GM23338 (cell line): ENCODE measurements at regions not wholly inside any gene's neighbourhood (a gene's known extent, or its start where the extent isn't known, plus 50 kb on each side); places are given as distances from the start of the nearest gene placed in this dataset.

Experiments used
- ATAC-seq: fragments of 200-7000 bp; cut with Tn5 transposase; 3 replicates; pipeline ENCODE4 v1.9.1; 2020
- DNase-seq: peaks from one replicate; pipeline ENCODE4 v3.0.0-alpha.2; 2015; ENCODE audit warnings: low spot score
- H2AFZ ChIP-seq: fragments of 200-600 bp; sonication (generic); 2 replicates; pipeline ENCODE4 v1.8.0; 2016; ENCODE audit warnings: antibody characterized with exemption, mild to moderate bottlenecking, moderate library complexity
- H3F3A ChIP-seq: fragments of 200-600 bp; sonication (generic); replicated peaks from 2 replicates; pipeline ENCODE4 v1.8.0; 2017; ENCODE audit warnings: antibody characterized with exemption, mixed run types, low read depth
- H3K27ac ChIP-seq: fragments of 200-600 bp; sonication (generic); 2 replicates; pipeline ENCODE4 v1.6.1; 2016; ENCODE audit warnings: low read depth
- H3K27me3 ChIP-seq: fragments of 200-600 bp; sonication (generic); 2 replicates; pipeline ENCODE4 v1.8.0; 2016; ENCODE audit warnings: mild to moderate bottlenecking, mixed run types, moderate library complexity; ENCODE audit not compliant: insufficient read depth
- H3K36me3 ChIP-seq: fragments of 200-600 bp; sonication (generic); 2 replicates; pipeline ENCODE4 v1.8.0; 2016; ENCODE audit warnings: mild to moderate bottlenecking; ENCODE audit not compliant: insufficient read depth
- H3K4me1 ChIP-seq: fragments of 200-600 bp; sonication (generic); 2 replicates; pipeline ENCODE4 v1.8.0; 2016; ENCODE audit warnings: mild to moderate bottlenecking, moderate library complexity; ENCODE audit not compliant: insufficient read depth
- H3K4me2 ChIP-seq: fragments of 200-600 bp; sonication (generic); 2 replicates; pipeline ENCODE4 v1.7.1; 2017; ENCODE audit warnings: mixed run types
- H3K4me3 ChIP-seq: fragments of 200-600 bp; sonication (generic); 2 replicates; pipeline ENCODE4 v1.6.1; 2016; ENCODE audit warnings: mixed run types
- H3K79me2 ChIP-seq: fragments of 200-600 bp; sonication (generic); replicated peaks from 2 replicates; pipeline ENCODE4 v1.8.0; 2017; ENCODE audit warnings: mild to moderate bottlenecking; ENCODE audit not compliant: insufficient read depth
- H3K9me2 ChIP-seq: fragments of 200-600 bp; sonication (generic); 2 replicates; pipeline ENCODE4 v1.8.0; 2017; ENCODE audit not compliant: insufficient read depth
- H4K20me1 ChIP-seq: fragments of 200-600 bp; sonication (generic); replicated peaks from 2 replicates; pipeline ENCODE4 v1.8.0; 2017; ENCODE audit warnings: mild to moderate bottlenecking; ENCODE audit not compliant: insufficient read depth
- H3K27ac Mint-ChIP-seq: 2 replicates; pipeline ENCODE4 v1.8.0; 2020; ENCODE audit warnings: inconsistent platforms, mild to moderate bottlenecking, moderate library complexity, mixed read lengths
- H3K27me3 Mint-ChIP-seq: 3 replicates; pipeline ENCODE4 v1.8.0; 2022; ENCODE audit warnings: low read depth, mild to moderate bottlenecking, moderate library complexity, mixed read lengths, inconsistent platforms; ENCODE audit not compliant: insufficient read depth, poor library complexity
- H3K36me3 Mint-ChIP-seq: 3 replicates; pipeline ENCODE4 v1.8.0; 2021; ENCODE audit warnings: low read depth, mild to moderate bottlenecking, inconsistent platforms, moderate library complexity, mixed read lengths
- H3K4me1 Mint-ChIP-seq: 3 replicates; pipeline ENCODE4 v1.8.0; 2020; ENCODE audit warnings: mild to moderate bottlenecking, inconsistent platforms, mixed read lengths
- H3K4me3 Mint-ChIP-seq: 3 replicates; pipeline ENCODE4 v1.8.0; 2021; ENCODE audit warnings: moderate library complexity, mild to moderate bottlenecking, inconsistent platforms, mixed read lengths
- H3K9me3 Mint-ChIP-seq: 3 replicates; pipeline ENCODE4 v1.8.0; 2020; ENCODE audit warnings: moderate library complexity, mild to moderate bottlenecking, inconsistent platforms, mixed read lengths
- CREB1 ChIP-seq: fragments of 250-450 bp; sonication (Bioruptor Pico); IDR thresholded peaks from 2 replicates; pipeline ENCODE4 v1.5.0; 2020; ENCODE audit warnings: low read depth, mild to moderate bottlenecking, moderate library complexity
- EZH2 ChIP-seq: fragments of 200-600 bp; sonication (generic); IDR thresholded peaks from one replicate; pipeline ENCODE4 v1.8.0; 2017; ENCODE audit warnings: antibody characterized with exemption, mild to moderate bottlenecking, low read depth; ENCODE audit not compliant: unreplicated experiment
- EZH2phosphoT487 ChIP-seq: fragments of 200-600 bp; sonication (generic); IDR thresholded peaks from one replicate; pipeline ENCODE4 v1.8.1; 2018; ENCODE audit warnings: antibody characterized with exemption; ENCODE audit not compliant: unreplicated experiment
- JUNB ChIP-seq: IDR thresholded peaks from one replicate; pipeline ENCODE4 v1.6.1; 2016; ENCODE audit warnings: antibody characterized with exemption; ENCODE audit not compliant: unreplicated experiment
- NANOG ChIP-seq: IDR thresholded peaks from 2 replicates; pipeline ENCODE4 v1.6.1; 2016; ENCODE audit warnings: antibody characterized with exemption, borderline replicate concordance
- POLR2AphosphoS5 ChIP-seq: IDR thresholded peaks from 2 replicates; pipeline ENCODE4 v1.6.1; 2016; ENCODE audit warnings: antibody characterized with exemption, low read depth
- STAT1 ChIP-seq: IDR thresholded peaks from one replicate; pipeline ENCODE4 v1.6.1; 2016; ENCODE audit warnings: antibody characterized with exemption; ENCODE audit not compliant: unreplicated experiment
- ZNF114 ChIP-seq: fragments of 250-450 bp; sonication (Bioruptor Pico); IDR thresholded peaks from 2 replicates; pipeline ENCODE4 v1.5.0; 2020; ENCODE audit warnings: mild to moderate bottlenecking, moderate library complexity
- ZNF331 ChIP-seq: fragments of 250-450 bp; sonication (Bioruptor Pico); IDR thresholded peaks from 2 replicates; pipeline ENCODE4 v1.5.0; 2020; ENCODE audit warnings: low read depth, mild to moderate bottlenecking, moderate library complexity
- ZNF462 ChIP-seq: fragments of 250-450 bp; sonication (Bioruptor Pico); IDR thresholded peaks from 2 replicates; pipeline ENCODE4 v1.5.0; 2020; ENCODE audit warnings: mild to moderate bottlenecking, moderate library complexity
- TF ChIP-seq, protein P1 (sequence below): IDR thresholded peaks from 2 replicates; pipeline ENCODE4 v1.6.1; 2016; ENCODE audit warnings: antibody characterized with exemption
- TF ChIP-seq, protein P2 (sequence below), 2 experiments: fragments of 200-600 bp in 1 of 2; sonication (generic) in 1 of 2; conservative IDR thresholded peaks; 2 replicates each; pipeline versions ENCODE4 v1.5.1 to v1.6.1; 2016 to 2017; ENCODE audit warnings: antibody characterized with exemption in 2 of 2, low read depth in 2 of 2, mild to moderate bottlenecking in 2 of 2, moderate library complexity in 1 of 2
- TF ChIP-seq, protein P3 (sequence below): IDR thresholded peaks from one replicate; pipeline ENCODE4 v1.6.1; 2018; ENCODE audit warnings: antibody characterized with exemption; ENCODE audit not compliant: unreplicated experiment

GRCh38 chr10:8272794-8273425, 218.4 kb downstream of the GATA3 start:
- H2AFZ ChIP-seq, result no peak overlapping the region
- Mint-ChIP-seq H3K36me3 (no peaks in the 10 kb centered on the region), H3K4me1 (peaks cover 2% of the 10 kb centered on the region; the same call in 1 of the 3 replicates), H3K27ac (no peak overlapping the region), H3K27me3 (peaks cover 7% of the 10 kb centered on the region), H3K9me3 (no peaks in the 10 kb centered on the region), H3K4me3 (no peak overlapping the region)
- H3K4me1 ChIP-seq, result no peaks in the 10 kb centered on the region
- H3K79me2 ChIP-seq, result no peaks in the 10 kb centered on the region
- H3K27ac ChIP-seq, result no peak overlapping the region
- H3K27me3 ChIP-seq, result no peaks in the 10 kb centered on the region
- DNase-seq (no peak), ATAC-seq (no peak; the same call in 2 of the 3 replicates)
- no peak overlapping the region for H3K4me3 ChIP-seq
- TF ChIP-seq ZNF462 (CRISPR knock-in tag) (no peak), JUNB (no peak), CREB1 (CRISPR knock-in tag) (no peak), POLR2AphosphoS5 (no peak), ZNF331 (CRISPR knock-in tag) (no peak), EZH2 (no peak), EZH2phosphoT487 (no peak), STAT1 (no peak), NANOG (no peak), ZNF114 (CRISPR knock-in tag) (no peak)
- TF ChIP-seq, protein P1, sequence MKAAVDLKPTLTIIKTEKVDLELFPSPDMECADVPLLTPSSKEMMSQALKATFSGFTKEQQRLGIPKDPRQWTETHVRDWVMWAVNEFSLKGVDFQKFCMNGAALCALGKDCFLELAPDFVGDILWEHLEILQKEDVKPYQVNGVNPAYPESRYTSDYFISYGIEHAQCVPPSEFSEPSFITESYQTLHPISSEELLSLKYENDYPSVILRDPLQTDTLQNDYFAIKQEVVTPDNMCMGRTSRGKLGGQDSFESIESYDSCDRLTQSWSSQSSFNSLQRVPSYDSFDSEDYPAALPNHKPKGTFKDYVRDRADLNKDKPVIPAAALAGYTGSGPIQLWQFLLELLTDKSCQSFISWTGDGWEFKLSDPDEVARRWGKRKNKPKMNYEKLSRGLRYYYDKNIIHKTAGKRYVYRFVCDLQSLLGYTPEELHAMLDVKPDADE, result no peak
- TF ChIP-seq, protein P2, sequence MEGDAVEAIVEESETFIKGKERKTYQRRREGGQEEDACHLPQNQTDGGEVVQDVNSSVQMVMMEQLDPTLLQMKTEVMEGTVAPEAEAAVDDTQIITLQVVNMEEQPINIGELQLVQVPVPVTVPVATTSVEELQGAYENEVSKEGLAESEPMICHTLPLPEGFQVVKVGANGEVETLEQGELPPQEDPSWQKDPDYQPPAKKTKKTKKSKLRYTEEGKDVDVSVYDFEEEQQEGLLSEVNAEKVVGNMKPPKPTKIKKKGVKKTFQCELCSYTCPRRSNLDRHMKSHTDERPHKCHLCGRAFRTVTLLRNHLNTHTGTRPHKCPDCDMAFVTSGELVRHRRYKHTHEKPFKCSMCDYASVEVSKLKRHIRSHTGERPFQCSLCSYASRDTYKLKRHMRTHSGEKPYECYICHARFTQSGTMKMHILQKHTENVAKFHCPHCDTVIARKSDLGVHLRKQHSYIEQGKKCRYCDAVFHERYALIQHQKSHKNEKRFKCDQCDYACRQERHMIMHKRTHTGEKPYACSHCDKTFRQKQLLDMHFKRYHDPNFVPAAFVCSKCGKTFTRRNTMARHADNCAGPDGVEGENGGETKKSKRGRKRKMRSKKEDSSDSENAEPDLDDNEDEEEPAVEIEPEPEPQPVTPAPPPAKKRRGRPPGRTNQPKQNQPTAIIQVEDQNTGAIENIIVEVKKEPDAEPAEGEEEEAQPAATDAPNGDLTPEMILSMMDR (conservative IDR thresholded peaks at IDR 0.05; ENCODE audit: low read depth in 2 of 2), result no peak
- TF ChIP-seq, protein P3, sequence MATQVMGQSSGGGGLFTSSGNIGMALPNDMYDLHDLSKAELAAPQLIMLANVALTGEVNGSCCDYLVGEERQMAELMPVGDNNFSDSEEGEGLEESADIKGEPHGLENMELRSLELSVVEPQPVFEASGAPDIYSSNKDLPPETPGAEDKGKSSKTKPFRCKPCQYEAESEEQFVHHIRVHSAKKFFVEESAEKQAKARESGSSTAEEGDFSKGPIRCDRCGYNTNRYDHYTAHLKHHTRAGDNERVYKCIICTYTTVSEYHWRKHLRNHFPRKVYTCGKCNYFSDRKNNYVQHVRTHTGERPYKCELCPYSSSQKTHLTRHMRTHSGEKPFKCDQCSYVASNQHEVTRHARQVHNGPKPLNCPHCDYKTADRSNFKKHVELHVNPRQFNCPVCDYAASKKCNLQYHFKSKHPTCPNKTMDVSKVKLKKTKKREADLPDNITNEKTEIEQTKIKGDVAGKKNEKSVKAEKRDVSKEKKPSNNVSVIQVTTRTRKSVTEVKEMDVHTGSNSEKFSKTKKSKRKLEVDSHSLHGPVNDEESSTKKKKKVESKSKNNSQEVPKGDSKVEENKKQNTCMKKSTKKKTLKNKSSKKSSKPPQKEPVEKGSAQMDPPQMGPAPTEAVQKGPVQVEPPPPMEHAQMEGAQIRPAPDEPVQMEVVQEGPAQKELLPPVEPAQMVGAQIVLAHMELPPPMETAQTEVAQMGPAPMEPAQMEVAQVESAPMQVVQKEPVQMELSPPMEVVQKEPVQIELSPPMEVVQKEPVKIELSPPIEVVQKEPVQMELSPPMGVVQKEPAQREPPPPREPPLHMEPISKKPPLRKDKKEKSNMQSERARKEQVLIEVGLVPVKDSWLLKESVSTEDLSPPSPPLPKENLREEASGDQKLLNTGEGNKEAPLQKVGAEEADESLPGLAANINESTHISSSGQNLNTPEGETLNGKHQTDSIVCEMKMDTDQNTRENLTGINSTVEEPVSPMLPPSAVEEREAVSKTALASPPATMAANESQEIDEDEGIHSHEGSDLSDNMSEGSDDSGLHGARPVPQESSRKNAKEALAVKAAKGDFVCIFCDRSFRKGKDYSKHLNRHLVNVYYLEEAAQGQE, result no peak
- H4K20me1 ChIP-seq, result no peaks in the 10 kb centered on the region
- H3F3A ChIP-seq, result no peaks in the 10 kb centered on the region; the same call in 1 of the 2 replicates
- no peak overlapping the region for H3K4me2 ChIP-seq
- no peaks in the 10 kb centered on the region for H3K36me3 ChIP-seq
- H3K9me2 ChIP-seq, result 0 out of 2 replicates have a peak, but pooled peaks cover 6% of the 10 kb centered on the region
